Right lobe of liver (tissue), 6 donors: ENCODE measurements at regions not wholly inside any gene's neighbourhood (a gene's known extent, or its start where the extent isn't known, plus 50 kb on each side); places are given as distances from the start of the nearest gene placed in this dataset.

Experiments used
- ATAC-seq, 4 donors: fragments of 200-7000 bp; cut with Tn5 transposase; one replicate each; pipeline ENCODE4 v1.9.1; 2020; ENCODE audit warnings: mild to moderate bottlenecking in 4 of 4, moderate library complexity in 4 of 4
- DNase-seq, 3 donors: peaks; one replicate each; pipeline ENCODE4 v3.0.0-alpha.2; 2020
- H3K27ac ChIP-seq, 3 donors: fragments of 200-600 bp; one replicate each; pipeline ENCODE4 v1.8.0; 2022
- H3K27me3 ChIP-seq, 2 donors: fragments of 200-600 bp; one replicate each; pipeline ENCODE4 v1.8.0; 2022
- H3K36me3 ChIP-seq, 4 donors: fragments of 200-600 bp; sonication (generic) in 1 of 4; one replicate each; pipeline versions ENCODE4 v1.5.1 to v1.8.0; 2017 to 2022; ENCODE audit warnings: control low read depth in 1 of 4
- H3K4me1 ChIP-seq, 4 donors: fragments of 200-600 bp; sonication (generic) in 1 of 4; one replicate each; pipeline versions ENCODE4 v1.5.1 to v1.8.0; 2017 to 2022; ENCODE audit warnings: control low read depth in 1 of 4
- H3K4me3 ChIP-seq, 3 donors: fragments of 200-600 bp; one replicate each; pipeline ENCODE4 v1.8.0; 2022
- H3K9me3 ChIP-seq, 4 donors: fragments of 200-600 bp; sonication (generic) in 1 of 4; one replicate each; pipeline versions ENCODE4 v1.5.1 to v1.8.0; 2017 to 2022; ENCODE audit warnings: control low read depth in 1 of 4
- CTCF ChIP-seq, 4 donors: fragments of 200-600 bp in 3 of 4; fragments of 450-650 bp in 1 of 4; IDR thresholded peaks; one replicate each; pipeline versions ENCODE4 v1.5.1 to v1.8.0; 2016 to 2022; ENCODE audit warnings: antibody characterized with exemption in 4 of 4, mild to moderate bottlenecking in 2 of 4
- POLR2A ChIP-seq: fragments of 450-650 bp; IDR thresholded peaks from one replicate; pipeline ENCODE4 v1.6.1; 2017; ENCODE audit warnings: antibody characterized with exemption, mild to moderate bottlenecking
- WGBS: methylation state at CpG from one replicate; pipeline ENCODE4 v1.1.6; 2018; ENCODE audit warnings: low coverage, low lambda C conversion rate; ENCODE audit not compliant: insufficient coverage; ENCODE audit errors: missing lambda C conversion rate; 5-methylcytosine and 5-hydroxymethylcytosine counted together
- intact Hi-C, 2 donors: fragments of 100-400 bp; cut with DNase I; formaldehyde crosslinking; loops; one replicate each; pipeline versions ENCODE4 v1.11.2 to v1.14.1; 2022
- donor health status: DM: no; HTN: yes; CAD: no.
- donor health status: DM: no; HTN: no; CAD: no.
- donor health status: DM: no; HTN: no; CAD: no.
- donor health status: DM: no; HTN: yes; CAD: no.
- donor health status: DM: no; HTN: yes; CAD: no.

- no peaks in the 10 kb centered on the region for H3K9me3 ChIP-seq
- H3K4me3 ChIP-seq: no peak overlapping the region
- 78% methylated on average over 17 of the region's 17 CpGs for WGBS
- H3K4me1 ChIP-seq: no peaks in the 10 kb centered on the region
- no peaks in the 10 kb centered on the region for H3K27me3 ChIP-seq
- intact Hi-C loops: no loop called here
- no peaks in the 10 kb centered on the region for H3K36me3 ChIP-seq
- no peak overlapping the region for H3K27ac ChIP-seq
- no peak for DNase-seq
- no peak for ATAC-seq
- TF ChIP-seq CTCF (IDR thresholded peaks at IDR 0.05) (no peak), POLR2A (no peak)
Observed at GRCh38 chr13:99740251-99740979, 231.2 kb downstream of the ZIC5 start.

GRCh38 chr13:99738626-99739025 is 232.9 kb downstream of the ZIC5 start:
- 69% methylated on average over 4 of the region's 4 CpGs for WGBS
- Histone ChIP-seq H3K27ac (no peak overlapping the region), H3K36me3 (no peaks in the 10 kb centered on the region), H3K9me3 (no peaks in the 10 kb centered on the region), H3K4me3 (no peak overlapping the region), H3K4me1 (no peaks in the 10 kb centered on the region), H3K27me3 (no peaks in the 10 kb centered on the region)
- ATAC-seq: no peak
- no peak for DNase-seq
- TF ChIP-seq POLR2A (no peak), CTCF (IDR thresholded peaks at IDR 0.05) (no peak)
- intact Hi-C loops: no loop called here

DNA sequence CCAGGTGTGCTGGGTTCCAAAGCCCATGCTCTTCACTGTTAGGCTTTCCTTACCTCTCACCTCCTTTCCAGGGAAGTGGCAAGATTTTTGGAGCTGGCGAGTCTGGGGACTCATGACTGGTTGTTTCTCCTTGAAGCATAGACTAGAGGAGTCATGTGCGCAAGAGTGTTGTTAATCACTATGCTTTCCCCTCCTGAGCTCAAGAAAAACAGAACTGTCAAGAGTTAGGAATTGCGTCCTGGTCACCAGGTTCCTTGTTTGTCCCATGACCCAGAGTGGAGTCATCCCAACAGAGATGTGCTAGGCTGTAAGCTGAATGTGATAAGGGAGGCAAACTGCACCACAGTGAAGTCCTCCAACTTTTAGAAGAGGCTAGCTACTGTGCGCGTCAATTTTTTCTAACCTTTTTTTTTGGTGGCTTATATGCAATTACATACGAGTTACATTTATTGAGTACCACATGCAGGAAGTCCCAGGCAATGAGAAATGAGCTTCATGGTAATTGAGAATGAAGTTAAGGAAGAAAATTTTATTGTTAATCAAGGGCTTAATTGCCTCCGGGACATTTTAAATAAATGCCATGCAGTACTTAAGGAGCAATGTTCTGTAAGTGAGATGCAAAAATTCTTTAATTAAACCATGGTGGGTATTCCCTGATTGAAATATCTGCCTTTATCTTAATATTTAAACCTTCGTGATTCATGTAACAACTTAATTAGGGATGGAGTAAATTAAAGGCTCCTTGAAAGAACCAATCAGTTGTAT is 233.9 kb downstream of the ZIC5 start:
- no peak for DNase-seq
- WGBS: 86% methylated on average over 7 of the region's 8 CpGs

GRCh38 chr13:99736541-99736940 is 235.0 kb downstream of the ZIC5 start:
- no peaks in the 10 kb centered on the region for H3K27me3 ChIP-seq
- WGBS: 68% methylated on average over 3 of the region's 3 CpGs
- TF ChIP-seq CTCF (IDR thresholded peaks at IDR 0.05) (no peak), POLR2A (no peak)
- no peaks in the 10 kb centered on the region for H3K9me3 ChIP-seq
- DNase-seq (no peak), ATAC-seq (no peak)
- H3K27ac ChIP-seq: no peak overlapping the region
- no peaks in the 10 kb centered on the region for H3K36me3 ChIP-seq
- intact Hi-C loops: no loop called here
- no peak overlapping the region for H3K4me3 ChIP-seq
- no peaks in the 10 kb centered on the region for H3K4me1 ChIP-seq

More for the DNA sequence above, 233.9 kb downstream of the ZIC5 start:
- no peak for TF ChIP-seq CTCF (IDR thresholded peaks at IDR 0.05)
- no peak for TF ChIP-seq POLR2A
- ATAC-seq: no peak
- no peak overlapping the region for H3K4me3 ChIP-seq
- no peaks in the 10 kb centered on the region for H3K27me3 ChIP-seq
- H3K36me3 ChIP-seq: no peaks in the 10 kb centered on the region
- H3K9me3 ChIP-seq: no peaks in the 10 kb centered on the region
- no peak overlapping the region for H3K27ac ChIP-seq
- intact Hi-C loops: no loop called here
- no peaks in the 10 kb centered on the region for H3K4me1 ChIP-seq
